ENCODE measurements at regions not wholly inside any gene's neighbourhood (a gene's known extent, or its start where the extent isn't known, plus 50 kb on each side); places are given as distances from the start of the nearest gene placed in this dataset.
"Not testable (repeated sequence)": the region's sequence is repeated elsewhere in the genome, so short reads cannot be mapped to it uniquely, and the experiment has no call there.

DNA sequence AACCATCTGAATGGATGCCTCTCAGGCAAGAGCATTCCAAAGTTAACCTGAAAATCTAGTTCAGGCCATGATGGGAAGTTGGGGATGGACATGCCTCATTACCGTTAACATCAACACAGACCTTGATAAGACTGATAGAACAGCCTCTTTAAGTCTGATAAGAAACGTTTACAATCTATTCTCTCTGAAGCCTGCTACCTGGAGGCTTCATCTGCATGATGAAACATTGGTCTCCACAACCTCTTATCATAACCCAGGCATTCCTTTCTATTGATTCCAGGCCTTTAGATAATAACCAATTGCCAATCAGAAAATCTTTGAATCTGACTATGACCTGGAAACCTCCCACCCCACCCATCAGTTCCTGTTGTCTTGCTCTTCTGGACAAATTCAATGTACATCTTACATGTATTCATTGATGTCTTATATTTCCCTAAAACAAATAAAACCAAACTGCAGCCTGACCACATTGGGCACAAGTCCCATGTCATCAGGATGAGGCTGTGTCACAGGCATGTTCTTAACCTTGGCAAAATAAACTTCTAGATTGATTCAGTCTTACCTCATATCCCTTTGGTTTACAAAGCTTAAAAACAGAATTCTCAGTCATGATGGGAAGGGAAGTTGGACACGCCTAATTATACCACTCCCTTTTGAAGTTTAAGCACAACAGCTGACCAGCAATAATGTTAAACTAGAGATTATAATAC lies 843.8 kb upstream of the SPRY2 start:
- no peak for DNase-seq

DNA sequence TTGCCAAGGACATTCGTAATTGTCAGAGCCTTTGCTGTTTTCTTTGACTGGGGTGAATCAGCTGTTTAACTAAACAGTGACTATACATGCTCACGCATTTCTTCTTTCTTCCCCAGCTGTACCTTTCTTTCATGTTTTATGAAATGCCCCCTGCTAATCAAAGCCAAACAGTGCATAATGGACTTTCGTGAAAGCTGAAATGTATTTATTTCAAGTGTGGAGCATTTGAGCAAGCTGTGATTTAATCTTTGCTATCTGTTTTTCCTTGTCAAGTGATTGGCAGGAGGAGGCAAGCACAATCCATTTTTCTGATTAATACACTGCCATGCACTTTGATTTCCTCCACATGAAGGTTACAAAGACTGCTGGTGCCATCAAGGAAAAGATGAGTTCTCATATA lies 831.7 kb upstream of the SPRY2 start:
- DNase-seq, result no peak

GRCh38 chr13:81171065-81171647 lies 830.2 kb upstream of the SPRY2 start:
- peak; percentile 6 for DNase-seq

DNA sequence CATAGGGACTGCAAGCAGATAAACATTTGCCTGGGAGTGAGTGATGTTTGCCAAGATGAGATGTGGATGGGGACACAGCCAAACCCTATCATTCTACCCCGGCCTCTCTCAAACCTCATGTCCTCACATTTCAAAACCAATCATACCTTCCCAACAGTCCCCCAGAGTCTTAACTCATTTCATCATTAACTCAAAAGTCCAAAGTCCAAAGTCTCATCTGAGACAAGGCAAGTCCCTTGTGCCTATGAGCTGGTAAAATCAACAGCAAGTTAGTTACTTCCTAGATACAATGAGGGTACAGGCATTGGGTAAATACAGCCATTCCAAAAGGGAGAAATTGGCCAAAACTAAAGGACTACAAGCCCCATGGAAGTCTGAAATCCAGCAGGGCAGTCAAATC lies 822.9 kb upstream of the SPRY2 start:
- DNase-seq, result not testable (repeated sequence)

DNA sequence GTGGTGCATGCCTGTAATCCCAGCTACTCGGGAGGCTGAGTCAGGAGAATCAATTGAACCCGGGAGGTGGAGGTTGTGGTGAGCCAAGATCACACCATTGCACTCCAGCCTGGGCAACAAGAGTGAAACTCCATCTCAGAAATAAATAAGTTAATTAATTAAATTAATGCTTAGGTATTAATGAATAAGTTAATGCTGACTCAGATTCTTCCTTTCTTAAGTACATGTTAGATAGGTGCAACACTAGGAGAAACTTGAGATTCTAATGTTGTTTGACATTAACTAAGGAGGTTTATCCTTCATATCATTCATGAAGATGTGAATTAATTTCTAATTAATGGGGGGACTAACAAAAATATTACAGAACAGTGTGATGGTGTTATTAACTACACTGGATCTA lies 812.6 kb upstream of the SPRY2 start:
- no peak for DNase-seq

GRCh38 chr13:81148822-81149221 lies 807.9 kb upstream of the SPRY2 start:
- DNase-seq, result no peak

DNA sequence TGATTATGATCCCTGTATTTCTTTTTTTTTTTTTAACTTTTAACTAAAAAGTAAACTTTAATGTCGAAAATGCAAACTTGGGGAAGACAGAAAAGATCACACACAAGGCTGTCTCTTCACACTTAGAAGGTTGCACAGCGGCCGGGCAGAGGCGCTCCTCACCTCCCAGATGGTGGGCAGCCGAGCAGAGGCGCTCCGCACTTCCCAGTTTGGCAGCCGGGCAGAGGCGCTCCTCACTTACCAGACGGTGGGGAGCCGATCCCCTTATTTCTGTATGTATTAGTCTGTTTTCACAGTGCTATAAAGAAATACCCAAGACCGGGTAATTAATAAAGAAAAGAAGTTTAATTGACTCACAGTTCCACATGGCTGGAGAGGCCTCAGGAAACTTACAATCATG lies 805.6 kb upstream of the SPRY2 start:
- not testable (repeated sequence) for DNase-seq

GRCh38 chr13:81142306-81142999 lies 801.5 kb upstream of the SPRY2 start:
- DNase-seq, result no peak

DNA sequence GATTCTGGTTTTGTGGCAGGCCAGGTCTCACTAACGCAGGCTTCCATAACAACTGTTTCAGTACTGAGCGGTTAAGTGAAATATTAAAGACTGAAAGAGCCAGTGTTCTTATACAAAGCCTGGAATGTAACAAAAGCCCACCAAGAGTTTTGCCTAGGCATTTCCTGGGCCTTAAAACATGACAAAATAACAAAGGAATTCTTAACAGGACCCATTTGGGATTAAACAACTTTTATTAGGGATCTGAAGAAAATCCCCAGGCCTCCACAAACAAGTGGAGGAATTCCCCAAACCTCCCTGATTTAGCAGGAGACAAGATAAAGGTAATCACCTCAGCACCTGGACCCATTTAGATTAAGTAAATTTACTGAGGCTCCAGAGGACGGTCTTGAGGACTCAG lies 799.7 kb upstream of the SPRY2 start:
- DNase-seq, result no peak

GRCh38 chr13:81139987-81140386 lies 799.1 kb upstream of the SPRY2 start:
- DNase-seq, result no peak

- DNase-seq, result no peak
Observed at GRCh38 chr13:81138353-81138980, 797.5 kb upstream of the SPRY2 start.

DNA sequence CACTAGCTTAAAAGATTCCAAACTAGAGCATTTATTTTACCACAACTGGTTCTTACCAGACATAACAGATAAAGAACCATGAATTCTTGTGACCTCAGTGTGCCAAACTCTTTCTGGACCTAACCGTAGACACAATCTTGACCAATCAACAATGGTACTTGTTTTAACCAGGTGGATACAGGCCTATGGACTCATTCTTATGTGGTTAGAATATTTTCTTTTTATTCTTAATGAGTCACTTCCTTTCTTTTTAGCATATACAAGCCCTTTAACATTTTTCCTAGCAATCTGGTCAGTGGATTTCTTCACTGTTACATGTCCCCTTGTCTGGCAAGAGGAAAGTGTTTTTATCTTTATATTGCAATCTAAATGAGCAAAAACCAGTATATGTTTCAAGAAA lies 792.1 kb upstream of the SPRY2 start:
- DNase-seq, result no peak

DNA sequence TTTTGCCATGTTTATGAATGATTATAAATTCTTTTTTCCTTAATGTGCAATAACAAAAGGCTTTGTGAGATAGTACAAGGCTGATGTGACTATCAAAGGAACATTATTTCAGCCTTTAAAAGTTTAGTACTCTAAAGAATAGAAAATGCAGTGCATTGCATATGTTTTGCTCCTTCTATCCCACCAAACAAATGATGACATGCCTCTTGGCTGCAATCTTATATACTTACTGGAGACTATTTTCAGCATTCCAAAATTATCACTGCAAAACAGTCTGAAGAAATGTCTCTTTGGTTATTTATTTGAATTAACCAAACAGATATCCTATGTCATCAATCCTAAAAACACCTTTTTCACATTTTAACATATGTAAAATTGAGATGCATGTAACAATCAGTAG lies 776.5 kb upstream of the SPRY2 start:
- no peak for DNase-seq

DNA sequence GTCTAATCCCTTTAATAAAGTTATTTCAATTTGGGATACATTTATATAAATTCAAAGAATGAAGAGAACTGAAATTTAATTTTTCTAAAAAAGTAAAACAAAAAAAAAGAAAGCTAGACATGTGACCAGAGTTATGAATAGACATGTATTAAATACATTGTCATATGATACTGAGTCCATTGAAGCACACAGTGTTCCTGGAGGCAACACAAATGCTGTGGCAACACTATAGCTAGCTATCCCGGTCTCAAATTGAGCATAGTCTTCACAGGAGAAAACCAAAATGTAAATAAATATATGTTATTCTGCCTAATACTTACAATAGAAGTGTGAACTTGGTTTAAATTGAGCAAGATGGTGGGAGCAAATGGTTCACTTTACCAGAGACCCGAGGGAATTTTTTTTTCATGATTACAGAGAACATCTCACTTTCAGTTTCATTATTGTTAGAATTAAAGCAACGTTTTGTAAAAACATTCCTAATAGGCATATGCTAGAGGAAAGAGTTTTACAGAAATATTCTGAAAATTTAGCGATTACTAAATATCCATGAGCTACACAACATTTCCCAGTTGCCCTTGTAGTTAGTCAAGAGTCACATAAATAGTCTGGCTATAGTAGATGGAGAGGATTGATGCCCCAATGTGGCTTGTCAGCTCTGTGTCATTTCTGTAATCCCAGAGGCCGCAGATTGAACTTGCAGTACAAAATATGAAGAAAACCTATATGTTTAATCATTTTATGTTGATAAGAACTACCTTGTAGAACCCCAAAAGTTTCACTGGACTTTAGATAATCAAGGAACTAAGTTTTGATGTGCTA lies 775.7 kb upstream of the SPRY2 start:
- DNase-seq, result no peak

DNA sequence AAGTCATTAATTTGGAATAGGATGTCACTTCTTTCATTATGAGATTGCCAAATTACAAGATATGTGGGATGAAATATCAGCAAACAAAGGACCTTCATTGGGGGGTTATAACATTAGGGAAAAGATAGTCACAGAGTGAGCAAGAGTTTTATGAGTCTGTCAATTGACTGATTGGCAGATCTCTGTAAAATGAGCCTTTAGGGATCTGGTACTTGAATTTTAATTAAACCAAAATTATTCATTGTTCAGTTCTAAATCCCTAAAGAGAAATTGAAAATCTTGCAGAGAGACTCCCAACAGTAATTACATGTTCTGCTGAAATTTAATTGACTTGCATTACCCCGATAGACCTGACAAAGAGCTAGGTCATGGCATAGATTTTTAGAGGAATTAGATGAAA lies 768.1 kb upstream of the SPRY2 start:
- no peak for DNase-seq

DNA sequence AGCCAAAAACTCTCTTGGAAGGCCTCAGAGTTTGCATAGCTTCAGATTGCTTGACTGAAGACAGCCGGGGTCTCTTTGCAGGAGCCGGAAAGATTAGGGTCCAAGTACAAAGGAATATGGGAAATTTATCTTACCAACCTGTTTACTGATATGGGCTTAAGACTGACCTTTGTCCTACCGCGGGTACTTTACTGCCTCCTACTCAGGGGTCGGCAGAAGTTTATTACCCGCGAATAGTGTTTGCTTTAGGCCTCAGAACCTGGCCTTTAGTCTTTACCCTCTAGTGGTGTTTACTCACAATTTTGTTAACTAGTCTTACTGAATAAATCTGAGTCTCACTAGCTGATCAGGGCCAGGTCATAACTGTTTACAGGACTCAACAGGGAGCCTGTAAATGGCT lies 765.4 kb upstream of the SPRY2 start:
- no peak for DNase-seq

GRCh38 chr13:81104035-81104715 lies 763.2 kb upstream of the SPRY2 start:
- no peak for DNase-seq

GRCh38 chr13:81102066-81102465 lies 761.1 kb upstream of the SPRY2 start:
- not testable (repeated sequence) for DNase-seq

- DNase-seq, result no peak
Observed at GRCh38 chr13:81089371-81090157, 748.6 kb upstream of the SPRY2 start.

GRCh38 chr13:81080911-81081454 lies 740.1 kb upstream of the SPRY2 start:
- DNase-seq, result no peak

- no peak for DNase-seq
Observed at GRCh38 chr13:81078048-81078447, 737.1 kb upstream of the SPRY2 start.
